ENCODE measurements at regions not wholly inside any gene's neighbourhood (a gene's known extent, or its start where the extent isn't known, plus 50 kb on each side); places are given as distances from the start of the nearest gene placed in this dataset.

DNA sequence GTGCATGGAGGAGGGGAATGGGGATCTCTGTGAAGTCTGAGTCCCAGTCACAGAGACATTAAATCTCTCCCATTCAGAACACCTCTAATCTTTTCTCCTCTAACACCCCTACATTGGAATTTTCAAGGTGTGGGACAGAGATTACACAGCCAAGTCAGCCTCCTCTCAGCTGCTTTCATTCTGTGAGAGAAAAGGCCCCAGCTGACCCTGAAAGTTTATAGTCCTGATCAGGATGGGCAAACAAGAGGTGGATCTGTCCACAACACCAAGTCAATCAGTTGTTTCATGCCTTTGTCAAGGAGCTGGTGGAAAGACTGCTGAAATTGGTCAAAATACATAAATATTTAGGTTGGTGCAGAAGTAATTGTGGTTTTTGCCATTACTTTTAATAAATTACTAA is 218.9 kb downstream of the SEC23A start:
- H3K27me3 ChIP-seq = no peaks in the 10 kb centered on the region
- H3K79me2 ChIP-seq = no peaks in the 10 kb centered on the region
- no peak overlapping the region for H3K4me3 ChIP-seq
- TF ChIP-seq EZH2 (IDR thresholded peaks at IDR 0.05; ENCODE audit: borderline replicate concordance) = no peak
- no peak for TF ChIP-seq EZH2phosphoT487 (IDR thresholded peaks at IDR 0.05; ENCODE audit: low read depth, severe bottlenecking, unreplicated experiment)
- TF ChIP-seq, protein P1, sequence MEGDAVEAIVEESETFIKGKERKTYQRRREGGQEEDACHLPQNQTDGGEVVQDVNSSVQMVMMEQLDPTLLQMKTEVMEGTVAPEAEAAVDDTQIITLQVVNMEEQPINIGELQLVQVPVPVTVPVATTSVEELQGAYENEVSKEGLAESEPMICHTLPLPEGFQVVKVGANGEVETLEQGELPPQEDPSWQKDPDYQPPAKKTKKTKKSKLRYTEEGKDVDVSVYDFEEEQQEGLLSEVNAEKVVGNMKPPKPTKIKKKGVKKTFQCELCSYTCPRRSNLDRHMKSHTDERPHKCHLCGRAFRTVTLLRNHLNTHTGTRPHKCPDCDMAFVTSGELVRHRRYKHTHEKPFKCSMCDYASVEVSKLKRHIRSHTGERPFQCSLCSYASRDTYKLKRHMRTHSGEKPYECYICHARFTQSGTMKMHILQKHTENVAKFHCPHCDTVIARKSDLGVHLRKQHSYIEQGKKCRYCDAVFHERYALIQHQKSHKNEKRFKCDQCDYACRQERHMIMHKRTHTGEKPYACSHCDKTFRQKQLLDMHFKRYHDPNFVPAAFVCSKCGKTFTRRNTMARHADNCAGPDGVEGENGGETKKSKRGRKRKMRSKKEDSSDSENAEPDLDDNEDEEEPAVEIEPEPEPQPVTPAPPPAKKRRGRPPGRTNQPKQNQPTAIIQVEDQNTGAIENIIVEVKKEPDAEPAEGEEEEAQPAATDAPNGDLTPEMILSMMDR (IDR thresholded peaks at IDR 0.05; ENCODE audit: poor library complexity) = no peak
- H4K20me1 ChIP-seq (ENCODE audit: insufficient read depth, poor library complexity, severe bottlenecking) = no peaks in the 10 kb centered on the region
- H2AFZ ChIP-seq = no peak overlapping the region
- H3K9me2 ChIP-seq (replicated peaks; ENCODE audit: insufficient read depth) = no peaks in the 10 kb centered on the region
- no peaks in the 10 kb centered on the region for H3K9me3 ChIP-seq (ENCODE audit: low read depth)
- H3K36me3 ChIP-seq (replicated peaks; ENCODE audit: insufficient read depth, low read depth) = no peaks in the 10 kb centered on the region
- H3K27ac ChIP-seq = no peak overlapping the region
- no peak overlapping the region for H3K4me2 ChIP-seq
- DNase-seq (ENCODE audit: low spot score) = no peak
- no peaks in the 10 kb centered on the region for H3K4me1 ChIP-seq (ENCODE audit: insufficient read depth)

- Histone ChIP-seq H3K79me2 (no peaks in the 10 kb centered on the region), H2AFZ (no peak overlapping the region), H3K4me1 (ENCODE audit: insufficient read depth) (no peaks in the 10 kb centered on the region), H3K4me2 (no peak overlapping the region), H3K27me3 (no peaks in the 10 kb centered on the region), H3K9me2 (replicated peaks; ENCODE audit: insufficient read depth) (no peaks in the 10 kb centered on the region), H4K20me1 (ENCODE audit: insufficient read depth, poor library complexity, severe bottlenecking) (no peaks in the 10 kb centered on the region), H3K4me3 (no peak overlapping the region), H3K27ac (no peak overlapping the region), H3K9me3 (ENCODE audit: low read depth) (no peaks in the 10 kb centered on the region), H3K36me3 (replicated peaks; ENCODE audit: insufficient read depth, low read depth) (no peaks in the 10 kb centered on the region)
- 91% methylated on average over 3 of the region's 3 CpGs for WGBS (ENCODE audit: low lambda C conversion rate, missing lambda C conversion rate)
- DNase-seq (ENCODE audit: low spot score) = no peak
- no peak for TF ChIP-seq EZH2 (IDR thresholded peaks at IDR 0.05; ENCODE audit: borderline replicate concordance)
- TF ChIP-seq, protein P1 (IDR thresholded peaks at IDR 0.05; ENCODE audit: poor library complexity) = no peak
- no peak for TF ChIP-seq EZH2phosphoT487 (IDR thresholded peaks at IDR 0.05; ENCODE audit: low read depth, severe bottlenecking, unreplicated experiment)
Observed at GRCh38 chr14:38883127-38883526, 219.9 kb downstream of the SEC23A start.

DNA sequence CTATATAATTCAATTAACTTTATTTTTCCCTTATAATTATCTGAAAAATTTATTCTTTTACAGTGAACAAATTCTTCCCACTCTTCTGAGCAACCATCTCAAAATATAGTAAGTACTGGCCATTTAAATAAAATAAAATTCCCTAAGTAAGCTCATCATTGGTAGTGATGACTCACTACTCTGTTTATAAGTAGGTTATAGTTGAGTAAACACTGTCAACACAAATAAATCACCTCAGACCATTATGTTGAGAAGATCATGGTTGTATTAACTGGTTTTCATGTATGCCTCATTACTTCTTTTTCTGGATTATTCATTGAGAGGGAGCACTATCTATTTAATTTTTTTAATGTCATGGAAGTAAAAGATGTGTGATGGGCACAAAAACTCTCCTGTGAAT is 220.5 kb downstream of the SEC23A start:
- TF ChIP-seq, protein P1 (IDR thresholded peaks at IDR 0.05; ENCODE audit: poor library complexity) = no peak
- TF ChIP-seq EZH2phosphoT487 (IDR thresholded peaks at IDR 0.05; ENCODE audit: low read depth, severe bottlenecking, unreplicated experiment) (no peak), EZH2 (IDR thresholded peaks at IDR 0.05; ENCODE audit: borderline replicate concordance) (no peak)
- H3K79me2 ChIP-seq = no peaks in the 10 kb centered on the region
- H3K4me1 ChIP-seq (ENCODE audit: insufficient read depth) = no peaks in the 10 kb centered on the region
- H4K20me1 ChIP-seq (ENCODE audit: insufficient read depth, poor library complexity, severe bottlenecking) = no peaks in the 10 kb centered on the region
- no peak overlapping the region for H2AFZ ChIP-seq
- no peak overlapping the region for H3K4me2 ChIP-seq
- no peak overlapping the region for H3K4me3 ChIP-seq
- H3K9me2 ChIP-seq (replicated peaks; ENCODE audit: insufficient read depth) = no peaks in the 10 kb centered on the region
- H3K9me3 ChIP-seq (ENCODE audit: low read depth) = no peaks in the 10 kb centered on the region
- no peak for DNase-seq (ENCODE audit: low spot score)
- no peaks in the 10 kb centered on the region for H3K27me3 ChIP-seq
- no peaks in the 10 kb centered on the region for H3K36me3 ChIP-seq (replicated peaks; ENCODE audit: insufficient read depth, low read depth)
- no peak overlapping the region for H3K27ac ChIP-seq
